ENCODE measurements at regions not wholly inside any gene's neighbourhood (a gene's known extent, or its start where the extent isn't known, plus 50 kb on each side); places are given as distances from the start of the nearest gene placed in this dataset.

DNA sequence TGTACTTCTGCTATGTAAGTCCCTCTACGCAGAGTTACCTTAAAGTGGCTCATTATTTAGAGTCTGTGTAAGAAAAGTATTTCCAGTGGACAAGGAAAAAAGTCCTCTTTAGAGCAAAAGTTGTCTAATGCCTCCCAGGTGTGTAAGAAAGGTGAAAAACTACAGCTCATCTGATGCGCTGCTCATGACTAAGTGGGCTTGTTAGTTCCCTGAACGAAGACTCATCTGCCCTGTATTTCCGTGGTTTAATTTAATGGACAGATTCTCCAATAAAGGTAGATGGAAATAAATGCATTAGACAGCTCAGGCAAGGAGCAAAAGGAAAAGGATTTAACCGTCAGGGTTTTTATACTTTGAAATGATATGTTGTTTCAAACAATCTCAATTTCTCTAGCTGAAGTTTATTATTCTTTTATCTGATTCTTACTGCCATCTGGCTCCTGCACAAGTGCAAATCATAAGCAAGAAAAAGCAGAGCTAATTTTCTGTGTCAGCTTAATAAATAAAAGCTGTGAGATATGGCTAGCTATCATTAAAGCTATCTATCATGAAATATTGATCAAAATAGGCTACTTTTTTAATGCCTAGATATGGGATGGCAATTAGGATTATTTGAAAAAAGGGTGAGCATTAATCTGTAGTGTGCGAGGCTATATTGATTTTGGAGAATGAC is 73.7 kb upstream of the PCDH9 start:
- TF ChIP-seq ARNTL (CRISPR knock-in tag; IDR thresholded peaks at IDR 0.05; ENCODE audit: borderline replicate concordance, low read depth) (no peak), ZFP3 (CRISPR knock-in tag; IDR thresholded peaks at IDR 0.05) (no peak), GLIS3 (CRISPR knock-in tag; IDR thresholded peaks at IDR 0.05) (no peak), ZNF70 (CRISPR knock-in tag; IDR thresholded peaks at IDR 0.05) (no peak), PPARA (CRISPR knock-in tag; IDR thresholded peaks at IDR 0.05; ENCODE audit: borderline replicate concordance) (no peak), ZC3H10 (CRISPR knock-in tag; IDR thresholded peaks at IDR 0.05) (no peak), BACH2 (CRISPR knock-in tag; IDR thresholded peaks at IDR 0.05; ENCODE audit: borderline replicate concordance) (no peak), CSDC2 (CRISPR knock-in tag; IDR thresholded peaks at IDR 0.05) (no peak), ESRRG (CRISPR knock-in tag; IDR thresholded peaks at IDR 0.05) (no peak), ZNF565 (CRISPR knock-in tag; conservative IDR thresholded peaks at IDR 0.05; ENCODE audit: low read depth) (no peak), ZNF8 (CRISPR knock-in tag; IDR thresholded peaks at IDR 0.05) (no peak), TOX (CRISPR knock-in tag; IDR thresholded peaks at IDR 0.05; ENCODE audit: borderline replicate concordance) (no peak)
- TF ChIP-seq, protein P1, sequence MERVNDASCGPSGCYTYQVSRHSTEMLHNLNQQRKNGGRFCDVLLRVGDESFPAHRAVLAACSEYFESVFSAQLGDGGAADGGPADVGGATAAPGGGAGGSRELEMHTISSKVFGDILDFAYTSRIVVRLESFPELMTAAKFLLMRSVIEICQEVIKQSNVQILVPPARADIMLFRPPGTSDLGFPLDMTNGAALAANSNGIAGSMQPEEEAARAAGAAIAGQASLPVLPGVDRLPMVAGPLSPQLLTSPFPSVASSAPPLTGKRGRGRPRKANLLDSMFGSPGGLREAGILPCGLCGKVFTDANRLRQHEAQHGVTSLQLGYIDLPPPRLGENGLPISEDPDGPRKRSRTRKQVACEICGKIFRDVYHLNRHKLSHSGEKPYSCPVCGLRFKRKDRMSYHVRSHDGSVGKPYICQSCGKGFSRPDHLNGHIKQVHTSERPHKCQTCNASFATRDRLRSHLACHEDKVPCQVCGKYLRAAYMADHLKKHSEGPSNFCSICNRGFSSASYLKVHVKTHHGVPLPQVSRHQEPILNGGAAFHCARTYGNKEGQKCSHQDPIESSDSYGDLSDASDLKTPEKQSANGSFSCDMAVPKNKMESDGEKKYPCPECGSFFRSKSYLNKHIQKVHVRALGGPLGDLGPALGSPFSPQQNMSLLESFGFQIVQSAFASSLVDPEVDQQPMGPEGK (CRISPR knock-in tag; IDR thresholded peaks at IDR 0.05; ENCODE audit: borderline replicate concordance) = no peak
- TF ChIP-seq, protein P2, sequence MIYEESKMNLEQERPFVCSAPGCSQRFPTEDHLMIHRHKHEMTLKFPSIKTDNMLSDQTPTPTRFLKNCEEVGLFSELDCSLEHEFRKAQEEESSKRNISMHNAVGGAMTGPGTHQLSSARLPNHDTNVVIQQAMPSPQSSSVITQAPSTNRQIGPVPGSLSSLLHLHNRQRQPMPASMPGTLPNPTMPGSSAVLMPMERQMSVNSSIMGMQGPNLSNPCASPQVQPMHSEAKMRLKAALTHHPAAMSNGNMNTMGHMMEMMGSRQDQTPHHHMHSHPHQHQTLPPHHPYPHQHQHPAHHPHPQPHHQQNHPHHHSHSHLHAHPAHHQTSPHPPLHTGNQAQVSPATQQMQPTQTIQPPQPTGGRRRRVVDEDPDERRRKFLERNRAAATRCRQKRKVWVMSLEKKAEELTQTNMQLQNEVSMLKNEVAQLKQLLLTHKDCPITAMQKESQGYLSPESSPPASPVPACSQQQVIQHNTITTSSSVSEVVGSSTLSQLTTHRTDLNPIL (CRISPR knock-in tag; IDR thresholded peaks at IDR 0.05; ENCODE audit: low read depth) = no peak
